ENCODE measurements at regions not wholly inside any gene's neighbourhood (a gene's known extent, or its start where the extent isn't known, plus 50 kb on each side); places are given as distances from the start of the nearest gene placed in this dataset.
A peak's percentile ranks its signal among the peaks of the same experiment; 100 is the strongest.

GRCh38 chr14:103206836-103207387 lies 83.7 kb downstream of the TNFAIP2 start:
- POLR2A ChIA-PET = no interaction called here
- TF ChIP-seq, protein P1, sequence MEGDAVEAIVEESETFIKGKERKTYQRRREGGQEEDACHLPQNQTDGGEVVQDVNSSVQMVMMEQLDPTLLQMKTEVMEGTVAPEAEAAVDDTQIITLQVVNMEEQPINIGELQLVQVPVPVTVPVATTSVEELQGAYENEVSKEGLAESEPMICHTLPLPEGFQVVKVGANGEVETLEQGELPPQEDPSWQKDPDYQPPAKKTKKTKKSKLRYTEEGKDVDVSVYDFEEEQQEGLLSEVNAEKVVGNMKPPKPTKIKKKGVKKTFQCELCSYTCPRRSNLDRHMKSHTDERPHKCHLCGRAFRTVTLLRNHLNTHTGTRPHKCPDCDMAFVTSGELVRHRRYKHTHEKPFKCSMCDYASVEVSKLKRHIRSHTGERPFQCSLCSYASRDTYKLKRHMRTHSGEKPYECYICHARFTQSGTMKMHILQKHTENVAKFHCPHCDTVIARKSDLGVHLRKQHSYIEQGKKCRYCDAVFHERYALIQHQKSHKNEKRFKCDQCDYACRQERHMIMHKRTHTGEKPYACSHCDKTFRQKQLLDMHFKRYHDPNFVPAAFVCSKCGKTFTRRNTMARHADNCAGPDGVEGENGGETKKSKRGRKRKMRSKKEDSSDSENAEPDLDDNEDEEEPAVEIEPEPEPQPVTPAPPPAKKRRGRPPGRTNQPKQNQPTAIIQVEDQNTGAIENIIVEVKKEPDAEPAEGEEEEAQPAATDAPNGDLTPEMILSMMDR (IDR thresholded peaks at IDR 0.05; ENCODE audit: insufficient read depth, low read length, missing control alignments) = no peak
- CTCF ChIA-PET = interaction anchor here (1.0 kb wide), 1 partner anchor 131 kb away, joined by 4 read pairs; no protein-coding TSS in a partner anchor
- DNase-seq (ENCODE audit: low read depth, low spot score) = no peak
- peak overlapping the region; percentile 37 for H3K4me3 ChIP-seq (ENCODE audit: low read depth, low read length)

- TF ChIP-seq, protein P1 (IDR thresholded peaks at IDR 0.05; ENCODE audit: insufficient read depth, low read length, missing control alignments) = no peak
- DNase-seq (ENCODE audit: low read depth, low spot score) = no peak
- H3K4me3 ChIP-seq (ENCODE audit: low read depth, low read length) = peak overlapping the region; percentile 37
- CTCF ChIA-PET = interaction anchor here (1.2 to 1.3 kb wide), 3 partner anchors 7 to 21 kb away, joined by 3 to 4 read pairs (median 4); no protein-coding TSS in a partner anchor
- POLR2A ChIA-PET = no interaction called here
These were observed 84.3 kb downstream of the TNFAIP2 start for GRCh38 chr14:103207388-103208072.

DNA sequence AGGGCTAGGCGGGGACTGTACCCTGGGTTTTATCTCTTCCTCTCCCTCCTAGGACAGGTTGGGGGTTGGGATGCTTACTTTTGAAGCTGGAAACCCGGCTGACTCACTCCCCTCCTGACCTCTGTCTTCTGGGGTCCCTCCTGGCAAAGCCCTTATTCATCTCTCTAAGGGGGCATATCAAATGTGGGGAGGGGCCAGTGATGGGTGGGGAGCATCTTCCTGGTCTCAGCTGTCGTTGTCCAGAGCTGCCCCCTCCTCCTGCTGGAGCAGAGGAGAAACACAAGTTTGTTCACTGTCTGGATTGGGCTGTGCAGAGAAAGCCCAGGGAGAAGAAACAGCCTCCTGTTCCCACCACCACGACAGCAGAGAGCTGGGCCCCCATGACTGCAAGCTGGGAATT lies 85.8 kb downstream of the TNFAIP2 start:
- CTCF ChIA-PET = interaction anchor here (1.2 to 1.6 kb wide), 3 partner anchors 9 to 24 kb away, joined by 3 to 5 read pairs (median 4); no protein-coding TSS in a partner anchor
- POLR2A ChIA-PET = interaction anchor here (0.6 kb wide), 1 partner anchor 92 kb away, joined by 3 read pairs; no protein-coding TSS in a partner anchor
- no peak for DNase-seq (ENCODE audit: low read depth, low spot score)
- H3K4me3 ChIP-seq (ENCODE audit: low read depth, low read length) = no peak overlapping the region
- TF ChIP-seq, protein P1 (IDR thresholded peaks at IDR 0.05; ENCODE audit: insufficient read depth, low read length, missing control alignments) = no peak

GRCh38 chr14:103209506-103209905 lies 86.2 kb downstream of the TNFAIP2 start:
- ChIA-PET CTCF (interaction anchor here (1.6 kb wide), 1 partner anchor 25 kb away, joined by 5 read pairs; no protein-coding TSS in a partner anchor), POLR2A (interaction anchor here (0.6 kb wide), 1 partner anchor 91 kb away, joined by 3 read pairs; no protein-coding TSS in a partner anchor)
- DNase-seq (ENCODE audit: low read depth, low spot score) = no peak
- TF ChIP-seq, protein P1 (IDR thresholded peaks at IDR 0.05; ENCODE audit: insufficient read depth, low read length, missing control alignments) = no peak
- no peak overlapping the region for H3K4me3 ChIP-seq (ENCODE audit: low read depth, low read length)

DNA sequence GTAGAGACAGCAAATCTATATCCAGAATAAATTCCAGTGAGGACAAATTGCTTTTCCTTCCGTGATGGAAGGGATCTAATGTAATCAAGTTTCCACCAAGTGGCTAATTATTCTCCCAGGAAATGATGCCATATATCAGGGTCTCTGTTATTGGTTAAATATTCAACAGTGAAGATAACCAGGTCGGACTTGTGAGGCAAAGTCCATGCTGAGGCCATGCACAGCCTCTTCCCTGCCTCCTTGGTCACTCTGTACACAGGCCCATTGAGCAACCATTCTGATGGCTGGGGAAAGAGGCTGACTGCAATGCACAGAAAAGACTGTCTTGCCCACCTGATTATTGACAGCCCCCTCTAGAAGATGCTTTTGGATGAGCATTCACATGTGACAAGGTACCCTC lies 90.1 kb downstream of the TNFAIP2 start:
- POLR2A ChIA-PET = no interaction called here
- CTCF ChIA-PET = no interaction called here
- no peak for DNase-seq (ENCODE audit: low read depth, low spot score)
- TF ChIP-seq, protein P1 (IDR thresholded peaks at IDR 0.05; ENCODE audit: insufficient read depth, low read length, missing control alignments) = no peak
- H3K4me3 ChIP-seq (ENCODE audit: low read depth, low read length) = no peak overlapping the region

- H3K4me3 ChIP-seq (ENCODE audit: low read depth, low read length) = no peak overlapping the region
- TF ChIP-seq, protein P1 (IDR thresholded peaks at IDR 0.05; ENCODE audit: insufficient read depth, low read length, missing control alignments) = no peak
- CTCF ChIA-PET = no interaction called here
- POLR2A ChIA-PET = no interaction called here
- no peak for DNase-seq (ENCODE audit: low read depth, low spot score)
These were observed 91.2 kb downstream of the TNFAIP2 start for GRCh38 chr14:103214461-103214958.
